K562 (cell line): ENCODE measurements at regions not wholly inside any gene's neighbourhood (a gene's known extent, or its start where the extent isn't known, plus 50 kb on each side); places are given as distances from the start of the nearest gene placed in this dataset.

Source experiments
- ADNP ChIP-seq: fragments of 200-800 bp; sonication (Bioruptor generic); IDR thresholded peaks from 2 replicates; pipeline ENCODE4 v1.6.1; 2016; ENCODE audit warnings: missing genetic modification characterization, missing compliant biosample characterization
- BCL6 ChIP-seq: fragments of 250-450 bp; sonication (Bioruptor Pico); IDR thresholded peaks from 2 replicates; pipeline ENCODE4 v1.4.0; 2020
- BRD4 ChIP-seq: fragments of 200-600 bp; sonication (generic); IDR thresholded peaks from 2 replicates; pipeline ENCODE4 v1.6.1; 2017; ENCODE audit warnings: inconsistent platforms
- EP400 ChIP-seq: fragments of 450-650 bp; IDR thresholded peaks from 2 replicates; pipeline ENCODE4 v1.6.1; 2017; ENCODE audit warnings: antibody characterized with exemption, mild to moderate bottlenecking, moderate library complexity
- ETV6 ChIP-seq, 3 experiments: fragments of 150-350 bp in 1 of 3; sonication (generic) in 1 of 3; formaldehyde crosslinking in 1 of 3; IDR thresholded peaks; 2 replicates each; pipeline versions ENCODE4 v1.6.1 to v1.8.0; 2014 to 2022; ENCODE audit warnings: borderline replicate concordance in 2 of 3, low read depth in 2 of 3, antibody characterized with exemption in 1 of 3, low read length in 1 of 3, mild to moderate bottlenecking in 1 of 3, missing genetic modification reagents in 1 of 3
- HCFC1 ChIP-seq: IDR thresholded peaks from 2 replicates; pipeline ENCODE4 v1.6.1; 2012; ENCODE audit warnings: low read depth, low read length, improper control_type of control experiment
- HDAC3 ChIP-seq: fragments of 450-650 bp; IDR thresholded peaks from 2 replicates; pipeline ENCODE4 v1.6.1; 2018; ENCODE audit warnings: borderline replicate concordance, mild to moderate bottlenecking, moderate library complexity; ENCODE audit not compliant: partially characterized antibody
- ILF3 ChIP-seq: fragments of 450-650 bp; IDR thresholded peaks from 2 replicates; pipeline ENCODE4 v1.6.1; 2018; ENCODE audit warnings: antibody characterized with exemption, mild to moderate bottlenecking, moderate library complexity, borderline replicate concordance
- MTA3 ChIP-seq: fragments of 450-650 bp; formaldehyde crosslinking; IDR thresholded peaks from 2 replicates; pipeline ENCODE4 v1.6.1; 2017; ENCODE audit warnings: mild to moderate bottlenecking, borderline replicate concordance
- RCOR1 ChIP-seq, 2 experiments: IDR thresholded peaks; 2 replicates each; pipeline ENCODE4 v1.6.1; 2012; ENCODE audit warnings: low read depth in 2 of 2, low read length in 2 of 2, borderline replicate concordance in 1 of 2, improper control_type of control experiment in 1 of 2
- RFX1 ChIP-seq: fragments of 450-650 bp; IDR thresholded peaks from 2 replicates; pipeline ENCODE4 v1.6.1; 2016; ENCODE audit warnings: mild to moderate bottlenecking, moderate library complexity
- ZC3H11A ChIP-seq: IDR thresholded peaks from 2 replicates; pipeline ENCODE4 v1.6.1; 2012; ENCODE audit warnings: low read depth, low read length, improper control_type of control experiment
- ZNF316 ChIP-seq: fragments of 450-650 bp; IDR thresholded peaks from 2 replicates; pipeline ENCODE4 v1.6.1; 2016
- ZNF644 ChIP-seq: fragments of 200-800 bp; sonication (Bioruptor generic); IDR thresholded peaks from 2 replicates; pipeline ENCODE4 v1.6.1; 2016; ENCODE audit warnings: low read depth, missing genetic modification characterization, missing compliant biosample characterization
- TF ChIP-seq, protein P1 (sequence below): fragments of 450-650 bp; IDR thresholded peaks from 2 replicates; pipeline ENCODE4 v1.6.1; 2017; ENCODE audit warnings: mild to moderate bottlenecking, moderate library complexity
- TF ChIP-seq, protein P2 (sequence below): fragments of 450-650 bp; IDR thresholded peaks from 2 replicates; pipeline ENCODE4 v1.6.1; 2018; ENCODE audit not compliant: partially characterized antibody
- TF ChIP-seq, protein P3 (sequence below): fragments of 250-450 bp; sonication (Bioruptor Pico); IDR thresholded peaks from 2 replicates; pipeline ENCODE4 v1.5.0; 2021; ENCODE audit warnings: mild to moderate bottlenecking, moderate library complexity
- TF ChIP-seq, protein P4 (sequence below): sonication (generic); formaldehyde crosslinking; IDR thresholded peaks from 2 replicates; pipeline ENCODE4 v1.8.0; 2022; ENCODE audit warnings: mild to moderate bottlenecking, missing genetic modification reagents

DNA sequence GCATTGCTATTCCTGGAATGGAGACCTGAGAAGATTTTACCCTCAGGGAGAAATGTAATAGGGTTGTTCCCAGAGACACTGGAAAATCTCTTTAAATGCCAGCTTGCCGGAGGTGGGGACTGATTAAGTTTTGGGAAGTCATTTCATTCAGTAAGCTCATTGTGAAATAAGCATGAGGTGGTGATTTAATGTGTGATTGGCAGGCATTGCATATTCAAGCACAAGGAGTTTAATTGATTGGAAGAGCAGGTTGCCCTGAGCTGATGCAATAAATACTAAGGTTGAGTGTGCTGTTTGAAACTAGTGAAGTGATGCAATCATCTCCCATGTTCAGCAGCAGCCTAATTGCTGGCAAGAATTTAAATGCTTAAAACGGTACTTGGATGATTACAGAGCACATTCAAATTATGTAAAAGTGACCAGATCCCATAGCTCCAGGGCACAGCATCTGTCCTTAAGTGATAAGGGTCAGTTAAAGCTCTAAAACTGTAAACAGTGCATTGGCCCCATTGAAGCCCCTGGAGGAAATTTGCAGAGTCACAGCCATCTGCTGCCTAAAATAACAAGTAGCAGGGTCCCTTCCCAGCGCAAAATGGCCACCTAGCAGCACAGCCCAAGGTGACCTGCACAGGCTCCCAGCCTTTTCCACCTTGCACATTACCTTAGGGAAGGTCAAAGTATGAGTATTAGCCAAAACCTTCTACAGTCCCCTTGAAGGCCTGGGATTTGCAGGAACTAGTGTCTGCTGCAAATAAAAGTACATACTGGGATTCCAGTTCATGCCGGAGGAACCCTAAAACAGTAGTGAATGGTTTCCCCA is 92.1 kb downstream of the CCDC71L start (continued):
- TF ChIP-seq ETV6 (IDR thresholded peaks at IDR 0.05; ENCODE audit: borderline replicate concordance in 1 of 2, low read depth in 2 of 2, low read length in 1 of 2) (peak in 1 of 2 experiments; percentile 71; a peak in 2 of 4 replicates), ETV6 (CRISPR knock-in tag; IDR thresholded peaks at IDR 0.05; ENCODE audit: borderline replicate concordance) (no peak), MTA3 (peak; percentile 97), ZNF644 (tag) (peak; percentile 93), ILF3 (0 out of 2 replicates have a peak, but pooled peaks have one; percentile 71), RCOR1 (IDR thresholded peaks at IDR 0.05; ENCODE audit: borderline replicate concordance in 1 of 2, low read depth in 2 of 2, low read length in 2 of 2) (peak; percentile 26 to 93; a peak in 3 of 4 replicates), HCFC1 (peak; percentile 53), ZC3H11A (peak; percentile 90), ADNP (tag) (peak; percentile 64; the same call in 1 of the 2 replicates), ZNF316 (peak; percentile 97), EP400 (peak; percentile 99), BCL6 (CRISPR knock-in tag) (peak; percentile 66; the same call in 1 of the 2 replicates), RFX1 (peak; percentile 29), BRD4 (peak; percentile 88), HDAC3 (peak; percentile 97)
- TF ChIP-seq, protein P1, sequence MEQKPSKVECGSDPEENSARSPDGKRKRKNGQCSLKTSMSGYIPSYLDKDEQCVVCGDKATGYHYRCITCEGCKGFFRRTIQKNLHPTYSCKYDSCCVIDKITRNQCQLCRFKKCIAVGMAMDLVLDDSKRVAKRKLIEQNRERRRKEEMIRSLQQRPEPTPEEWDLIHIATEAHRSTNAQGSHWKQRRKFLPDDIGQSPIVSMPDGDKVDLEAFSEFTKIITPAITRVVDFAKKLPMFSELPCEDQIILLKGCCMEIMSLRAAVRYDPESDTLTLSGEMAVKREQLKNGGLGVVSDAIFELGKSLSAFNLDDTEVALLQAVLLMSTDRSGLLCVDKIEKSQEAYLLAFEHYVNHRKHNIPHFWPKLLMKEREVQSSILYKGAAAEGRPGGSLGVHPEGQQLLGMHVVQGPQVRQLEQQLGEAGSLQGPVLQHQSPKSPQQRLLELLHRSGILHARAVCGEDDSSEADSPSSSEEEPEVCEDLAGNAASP = peak; percentile 79
- TF ChIP-seq, protein P2, sequence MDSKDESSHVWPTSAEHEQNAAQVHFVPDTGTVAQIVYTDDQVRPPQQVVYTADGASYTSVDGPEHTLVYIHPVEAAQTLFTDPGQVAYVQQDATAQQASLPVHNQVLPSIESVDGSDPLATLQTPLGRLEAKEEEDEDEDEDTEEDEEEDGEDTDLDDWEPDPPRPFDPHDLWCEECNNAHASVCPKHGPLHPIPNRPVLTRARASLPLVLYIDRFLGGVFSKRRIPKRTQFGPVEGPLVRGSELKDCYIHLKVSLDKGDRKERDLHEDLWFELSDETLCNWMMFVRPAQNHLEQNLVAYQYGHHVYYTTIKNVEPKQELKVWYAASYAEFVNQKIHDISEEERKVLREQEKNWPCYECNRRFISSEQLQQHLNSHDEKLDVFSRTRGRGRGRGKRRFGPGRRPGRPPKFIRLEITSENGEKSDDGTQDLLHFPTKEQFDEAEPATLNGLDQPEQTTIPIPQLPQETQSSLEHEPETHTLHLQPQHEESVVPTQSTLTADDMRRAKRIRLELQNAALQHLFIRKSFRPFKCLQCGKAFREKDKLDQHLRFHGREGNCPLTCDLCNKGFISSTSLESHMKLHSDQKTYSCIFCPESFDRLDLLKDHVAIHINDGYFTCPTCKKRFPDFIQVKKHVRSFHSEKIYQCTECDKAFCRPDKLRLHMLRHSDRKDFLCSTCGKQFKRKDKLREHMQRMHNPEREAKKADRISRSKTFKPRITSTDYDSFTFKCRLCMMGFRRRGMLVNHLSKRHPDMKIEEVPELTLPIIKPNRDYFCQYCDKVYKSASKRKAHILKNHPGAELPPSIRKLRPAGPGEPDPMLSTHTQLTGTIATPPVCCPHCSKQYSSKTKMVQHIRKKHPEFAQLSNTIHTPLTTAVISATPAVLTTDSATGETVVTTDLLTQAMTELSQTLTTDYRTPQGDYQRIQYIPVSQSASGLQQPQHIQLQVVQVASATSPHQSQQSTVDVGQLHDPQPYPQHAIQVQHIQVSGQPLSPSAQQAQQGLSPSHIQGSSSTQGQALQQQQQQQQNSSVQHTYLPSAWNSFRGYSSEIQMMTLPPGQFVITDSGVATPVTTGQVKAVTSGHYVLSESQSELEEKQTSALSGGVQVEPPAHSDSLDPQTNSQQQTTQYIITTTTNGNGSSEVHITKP = peak; percentile 62
- TF ChIP-seq, protein P3, sequence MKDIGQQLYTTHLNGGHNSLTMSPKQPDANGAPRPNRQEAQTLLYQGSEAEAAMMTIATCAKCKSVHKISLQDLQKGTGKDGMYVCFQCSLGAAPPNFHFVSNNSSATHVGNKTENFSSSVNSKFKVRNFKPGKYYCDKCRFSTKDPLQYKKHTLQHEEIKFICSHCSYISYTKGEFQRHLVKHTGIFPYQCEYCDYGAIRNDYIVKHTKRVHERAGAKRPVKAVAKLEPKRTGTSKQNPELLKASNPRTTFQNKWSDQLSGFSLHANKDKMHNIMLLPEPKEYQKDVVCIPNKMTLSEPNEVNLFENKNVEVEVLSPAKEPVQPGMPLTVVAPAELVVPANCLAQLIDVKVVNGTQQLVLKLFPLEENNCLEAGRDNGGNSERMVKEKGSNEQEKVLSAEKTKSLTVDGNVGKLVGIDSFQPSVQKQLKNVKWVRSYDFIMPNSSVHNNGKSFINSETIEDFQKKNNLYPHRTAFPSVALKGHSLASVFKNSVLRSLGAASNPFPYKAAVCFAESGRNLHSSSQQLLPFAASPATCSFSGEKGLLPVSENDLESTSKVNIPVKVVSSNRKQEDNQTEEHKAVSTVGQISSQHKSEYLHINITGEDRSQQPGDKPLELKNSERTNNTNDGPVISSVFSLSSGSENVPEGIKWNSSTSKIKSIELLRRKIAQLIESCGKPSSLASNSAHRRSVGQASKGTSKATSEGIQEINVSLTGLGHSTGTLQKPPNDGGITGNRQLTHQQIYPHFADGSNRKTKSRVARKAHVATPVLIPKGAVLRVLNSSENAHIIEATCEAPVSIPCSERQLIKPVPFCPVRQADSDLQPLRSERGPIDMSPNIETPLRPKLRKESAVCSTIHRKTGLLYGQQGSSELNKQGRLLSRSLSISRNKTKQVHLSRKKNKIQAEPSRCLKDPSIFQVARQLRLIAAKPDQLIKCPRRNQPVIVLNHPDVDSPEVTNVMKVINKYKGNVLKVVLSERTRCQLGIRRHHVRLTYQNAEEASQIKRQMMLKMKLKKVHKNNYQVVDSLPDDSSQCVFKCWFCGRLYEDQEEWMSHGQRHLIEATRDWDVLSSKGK (CRISPR knock-in tag) = no peak
- TF ChIP-seq, protein P4, sequence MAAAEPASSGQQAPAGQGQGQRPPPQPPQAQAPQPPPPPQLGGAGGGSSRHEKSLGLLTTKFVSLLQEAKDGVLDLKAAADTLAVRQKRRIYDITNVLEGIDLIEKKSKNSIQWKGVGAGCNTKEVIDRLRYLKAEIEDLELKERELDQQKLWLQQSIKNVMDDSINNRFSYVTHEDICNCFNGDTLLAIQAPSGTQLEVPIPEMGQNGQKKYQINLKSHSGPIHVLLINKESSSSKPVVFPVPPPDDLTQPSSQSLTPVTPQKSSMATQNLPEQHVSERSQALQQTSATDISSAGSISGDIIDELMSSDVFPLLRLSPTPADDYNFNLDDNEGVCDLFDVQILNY (CRISPR knock-in tag) = no peak
